HEK293 (cell line): ENCODE measurements at regions not wholly inside any gene's neighbourhood (a gene's known extent, or its start where the extent isn't known, plus 50 kb on each side); places are given as distances from the start of the nearest gene placed in this dataset.

Source experiments
- CTCF ChIP-seq: fragments of 450-650 bp; formaldehyde crosslinking; IDR thresholded peaks from 2 replicates; pipeline ENCODE4 v1.5.1; 2016; ENCODE audit warnings: missing biosample characterization, missing genetic modification characterization
- GLI2 ChIP-seq: fragments of 450-650 bp; formaldehyde crosslinking; IDR thresholded peaks from 2 replicates; pipeline ENCODE4; 2017; ENCODE audit warnings: missing biosample characterization, missing genetic modification characterization, low read depth, borderline replicate concordance
- HOXA7 ChIP-seq: sonication (generic); formaldehyde crosslinking; IDR thresholded peaks from 2 replicates; pipeline ENCODE4 v1.8.1; 2022; ENCODE audit warnings: missing genetic modification reagents, borderline replicate concordance
- YY1 ChIP-seq: fragments of 450-650 bp; formaldehyde crosslinking; IDR thresholded peaks from 2 replicates; pipeline ENCODE4 v1.5.1; 2018; ENCODE audit warnings: missing biosample characterization, missing genetic modification characterization
- ZEB2 ChIP-seq: fragments of 450-650 bp; formaldehyde crosslinking; IDR thresholded peaks from 2 replicates; pipeline ENCODE4 v1.5.1; 2016; ENCODE audit warnings: missing biosample characterization, missing genetic modification characterization
- ZNF18 ChIP-seq: fragments of 450-650 bp; formaldehyde crosslinking; IDR thresholded peaks from 2 replicates; pipeline ENCODE4 v1.5.1; 2016; ENCODE audit warnings: missing biosample characterization, missing genetic modification characterization
- ZNF549 ChIP-seq: fragments of 450-650 bp; IDR thresholded peaks from 2 replicates; pipeline ENCODE4 v1.5.1; 2018; ENCODE audit warnings: missing biosample characterization, missing genetic modification characterization, mild to moderate bottlenecking, inconsistent platforms, moderate library complexity
- ZNF626 ChIP-seq: fragments of 450-650 bp; sonication (Bioruptor Pico); formaldehyde crosslinking; IDR thresholded peaks from 2 replicates; pipeline ENCODE4 v1.5.1; 2018; ENCODE audit warnings: missing biosample characterization, missing genetic modification characterization, inconsistent platforms
- ZSCAN30 ChIP-seq: fragments of 450-650 bp; IDR thresholded peaks from 2 replicates; pipeline ENCODE4 v1.5.1; 2018; ENCODE audit warnings: missing biosample characterization, mild to moderate bottlenecking, missing genetic modification characterization, moderate library complexity

- TF ChIP-seq CTCF (tag by site-specific recombination) (no peak), HOXA7 (CRISPR knock-in tag) (no peak), ZEB2 (tag by site-specific recombination) (no peak), ZNF549 (tag by site-specific recombination) (no peak), ZSCAN30 (no peak), ZNF18 (tag by site-specific recombination) (no peak), GLI2 (tag by site-specific recombination) (no peak), YY1 (tag by site-specific recombination) (no peak), ZNF626 (no peak)
Observed at GRCh38 chr11:23866641-23867040, 630.2 kb upstream of the LUZP2 start.
